HEK293T (cell line): ENCODE measurements at regions not wholly inside any gene's neighbourhood (a gene's known extent, or its start where the extent isn't known, plus 50 kb on each side); places are given as distances from the start of the nearest gene placed in this dataset.

Experiments used
- ARNT ChIP-seq: fragments of 450-650 bp; IDR thresholded peaks from 2 replicates; pipeline ENCODE4 v1.6.1; 2017; ENCODE audit warnings: mild to moderate bottlenecking
- BHLHE40 ChIP-seq: fragments of 450-650 bp; IDR thresholded peaks from 2 replicates; pipeline ENCODE4 v1.6.1; 2016; ENCODE audit warnings: mild to moderate bottlenecking, moderate library complexity, borderline replicate concordance
- CTBP1 ChIP-seq: fragments of 450-650 bp; IDR thresholded peaks from 2 replicates; pipeline ENCODE4 v1.6.1; 2016; ENCODE audit warnings: borderline replicate concordance
- ELF4 ChIP-seq: fragments of 450-650 bp; IDR thresholded peaks from 2 replicates; pipeline ENCODE4 v1.6.1; 2017; ENCODE audit warnings: antibody characterized with exemption
- FOXK2 ChIP-seq: fragments of 450-650 bp; IDR thresholded peaks from 2 replicates; pipeline ENCODE4 v1.6.1; 2016; ENCODE audit warnings: mild to moderate bottlenecking
- FOXM1 ChIP-seq: fragments of 450-650 bp; IDR thresholded peaks from 2 replicates; pipeline ENCODE4 v1.6.1; 2017; ENCODE audit warnings: mild to moderate bottlenecking, borderline replicate concordance
- HDGF ChIP-seq: fragments of 450-650 bp; IDR thresholded peaks from 2 replicates; pipeline ENCODE4 v1.6.1; 2017; ENCODE audit warnings: antibody characterized with exemption, borderline replicate concordance
- L3MBTL2 ChIP-seq: fragments of 450-650 bp; conservative IDR thresholded peaks from 2 replicates; pipeline ENCODE4 v1.6.1; 2016; ENCODE audit warnings: mild to moderate bottlenecking
- PKNOX1 ChIP-seq: fragments of 450-650 bp; IDR thresholded peaks from 2 replicates; pipeline ENCODE4 v1.6.1; 2016
- SP1 ChIP-seq: fragments of 450-650 bp; IDR thresholded peaks from 2 replicates; pipeline ENCODE4 v1.6.1; 2017
- SUZ12 ChIP-seq: fragments of 450-650 bp; IDR thresholded peaks from 2 replicates; pipeline ENCODE4 v1.6.1; 2016; ENCODE audit warnings: mild to moderate bottlenecking
- TARDBP ChIP-seq: fragments of 450-650 bp; IDR thresholded peaks from 2 replicates; pipeline ENCODE4 v1.6.1; 2016
- ZNF384 ChIP-seq: fragments of 450-650 bp; IDR thresholded peaks from 2 replicates; pipeline ENCODE4 v1.6.1; 2016

GRCh38 chr4:11622961-11623725 lies 194.4 kb upstream of the HS3ST1 start:
- TF ChIP-seq PKNOX1 (no peak), FOXM1 (no peak), ARNT (no peak), HDGF (no peak), ELF4 (no peak), SP1 (no peak), ZNF384 (no peak), TARDBP (no peak), FOXK2 (no peak), SUZ12 (no peak), L3MBTL2 (no peak), CTBP1 (no peak), BHLHE40 (no peak)
